Neural progenitor cell (in vitro differentiated cells): ENCODE measurements at regions not wholly inside any gene's neighbourhood (a gene's known extent, or its start where the extent isn't known, plus 50 kb on each side); places are given as distances from the start of the nearest gene placed in this dataset.

Experiments used
- DNase-seq: peaks from one replicate; pipeline ENCODE4 v3.0.0-alpha.2; 2016; ENCODE audit warnings: low spot score
- H2AFZ ChIP-seq: fragments of 200-600 bp; sonication (generic); replicated peaks from 2 replicates; pipeline ENCODE4 v1.6.1; 2016; ENCODE audit warnings: antibody characterized with exemption
- H3F3A ChIP-seq: fragments of 200-600 bp; sonication (generic); 2 replicates; pipeline ENCODE4 v1.6.1; 2016; ENCODE audit warnings: antibody characterized with exemption, low read depth
- H3K27ac ChIP-seq: fragments of 200-600 bp; sonication (generic); 2 replicates; pipeline ENCODE4 v1.5.1; 2016; ENCODE audit warnings: mild to moderate bottlenecking
- H3K27me3 ChIP-seq: fragments of 200-600 bp; sonication (generic); 2 replicates; pipeline ENCODE4 v1.6.1; 2016; ENCODE audit warnings: mild to moderate bottlenecking, moderate library complexity
- H3K36me3 ChIP-seq: fragments of 200-600 bp; sonication (generic); 2 replicates; pipeline ENCODE4 v1.5.1; 2016
- H3K4me1 ChIP-seq: fragments of 200-600 bp; sonication (generic); 2 replicates; pipeline ENCODE4 v1.6.1; 2016; ENCODE audit warnings: mixed run types
- H3K4me2 ChIP-seq: fragments of 200-600 bp; sonication (generic); 2 replicates; pipeline ENCODE4 v1.6.1; 2016
- H3K4me3 ChIP-seq: fragments of 200-600 bp; sonication (generic); 2 replicates; pipeline ENCODE4 v1.5.1; 2016
- H3K79me2 ChIP-seq: fragments of 200-600 bp; sonication (generic); 2 replicates; pipeline ENCODE4 v1.6.1; 2016; ENCODE audit warnings: low read depth
- H3K9ac ChIP-seq: fragments of 200-600 bp; sonication (generic); 2 replicates; pipeline ENCODE4 v1.6.1; 2016
- H3K9me3 ChIP-seq: fragments of 200-600 bp; sonication (generic); 2 replicates; pipeline ENCODE4 v1.5.1; 2016; ENCODE audit warnings: low read depth
- H4K20me1 ChIP-seq: fragments of 200-600 bp; sonication (generic); 2 replicates; pipeline ENCODE4 v1.6.1; 2016; ENCODE audit warnings: low read depth
- H3K27ac Mint-ChIP-seq: 3 replicates; pipeline ENCODE4 v1.8.0; 2021; ENCODE audit warnings: mixed read lengths
- H3K27me3 Mint-ChIP-seq: 2 replicates; pipeline ENCODE4 v1.8.0; 2022; ENCODE audit warnings: low read depth, mild to moderate bottlenecking, inconsistent platforms, moderate library complexity, mixed read lengths; ENCODE audit not compliant: insufficient read depth
- H3K36me3 Mint-ChIP-seq: 3 replicates; pipeline ENCODE4 v1.8.0; 2021; ENCODE audit warnings: mixed read lengths
- H3K4me1 Mint-ChIP-seq: 3 replicates; pipeline ENCODE4 v1.8.0; 2021; ENCODE audit warnings: mixed read lengths
- H3K4me3 Mint-ChIP-seq: 3 replicates; pipeline ENCODE4 v1.8.0; 2021; ENCODE audit warnings: mild to moderate bottlenecking, moderate library complexity, mixed read lengths
- H3K9me3 Mint-ChIP-seq: 3 replicates; pipeline ENCODE4 v1.8.0; 2020; ENCODE audit warnings: mixed read lengths
- CTCF ChIP-seq: fragments of 200-600 bp; sonication (generic); IDR thresholded peaks from 2 replicates; pipeline ENCODE4 v1.5.1; 2017; ENCODE audit warnings: antibody characterized with exemption, mild to moderate bottlenecking
- EZH2 ChIP-seq: fragments of 200-600 bp; sonication (generic); IDR thresholded peaks from 2 replicates; pipeline ENCODE4 v1.6.1; 2017; ENCODE audit warnings: antibody characterized with exemption, mild to moderate bottlenecking, moderate library complexity
- EZH2phosphoT487 ChIP-seq: fragments of 200-600 bp; sonication (generic); IDR thresholded peaks from 2 replicates; pipeline ENCODE4 v1.6.1; 2017; ENCODE audit warnings: antibody characterized with exemption

- peaks cover 25% of the 10 kb centered on the region for H3K4me1 Mint-ChIP-seq
- no peak for DNase-seq
- H3K9me3 Mint-ChIP-seq = peaks cover 17% of the 10 kb centered on the region
- peaks cover 22% of the 10 kb centered on the region for H3K4me1 ChIP-seq
- no peak overlapping the region for H3K9ac ChIP-seq
- peaks cover 14% of the 10 kb centered on the region for H3K27me3 Mint-ChIP-seq
- H3K9me3 ChIP-seq = no peaks in the 10 kb centered on the region
- H3K27ac Mint-ChIP-seq = no peak overlapping the region
- H3K27me3 ChIP-seq = no peaks in the 10 kb centered on the region
- H3K27ac ChIP-seq = no peak overlapping the region
- H3K36me3 ChIP-seq = no peaks in the 10 kb centered on the region
- H3K4me2 ChIP-seq = no peak overlapping the region
- H3K79me2 ChIP-seq = no peaks in the 10 kb centered on the region
- H4K20me1 ChIP-seq = no peaks in the 10 kb centered on the region
- H3K36me3 Mint-ChIP-seq = peaks cover 2% of the 10 kb centered on the region
- TF ChIP-seq EZH2phosphoT487 (no peak), CTCF (no peak), EZH2 (no peak)
- H3K4me3 Mint-ChIP-seq = no peak overlapping the region
- H3K4me3 ChIP-seq = no peak overlapping the region
- peaks cover 24% of the 10 kb centered on the region for H3F3A ChIP-seq
- no peak overlapping the region for H2AFZ ChIP-seq
Observed at GRCh38 chr6:14887986-14888574, 357.8 kb upstream of the JARID2 start.

GRCh38 chr6:14888575-14889000 is 357.3 kb upstream of the JARID2 start:
- TF ChIP-seq EZH2 = no peak
- TF ChIP-seq EZH2phosphoT487 = no peak
- no peak for TF ChIP-seq CTCF
- H2AFZ ChIP-seq = no peak overlapping the region
- H3K79me2 ChIP-seq = no peaks in the 10 kb centered on the region
- no peak for DNase-seq
- no peaks in the 10 kb centered on the region for H3K27me3 ChIP-seq
- H3K4me1 Mint-ChIP-seq = peaks cover 21% of the 10 kb centered on the region
- no peaks in the 10 kb centered on the region for H3K9me3 ChIP-seq
- peaks cover 2% of the 10 kb centered on the region for H3K36me3 Mint-ChIP-seq
- no peaks in the 10 kb centered on the region for H4K20me1 ChIP-seq
- H3K4me2 ChIP-seq = no peak overlapping the region
- H3K4me1 ChIP-seq = peaks cover 17% of the 10 kb centered on the region
- H3K36me3 ChIP-seq = no peaks in the 10 kb centered on the region
- H3K9me3 Mint-ChIP-seq = peaks cover 22% of the 10 kb centered on the region
- H3K27me3 Mint-ChIP-seq = peaks cover 14% of the 10 kb centered on the region
- no peak overlapping the region for H3K27ac ChIP-seq
- H3K4me3 Mint-ChIP-seq = no peak overlapping the region
- H3K9ac ChIP-seq = no peak overlapping the region
- H3F3A ChIP-seq = peaks cover 18% of the 10 kb centered on the region
- H3K27ac Mint-ChIP-seq = no peak overlapping the region
- no peak overlapping the region for H3K4me3 ChIP-seq

- no peaks in the 10 kb centered on the region for H4K20me1 ChIP-seq
- no peak overlapping the region for H2AFZ ChIP-seq
- H3K9ac ChIP-seq = no peak overlapping the region
- H3K27ac ChIP-seq = no peak overlapping the region
- H3K4me2 ChIP-seq = no peak overlapping the region
- TF ChIP-seq CTCF (no peak), EZH2 (no peak), EZH2phosphoT487 (no peak)
- H3K9me3 Mint-ChIP-seq = peaks cover 24% of the 10 kb centered on the region
- H3K4me3 ChIP-seq = no peak overlapping the region
- no peaks in the 10 kb centered on the region for H3K36me3 ChIP-seq
- H3K27ac Mint-ChIP-seq = no peak overlapping the region
- no peaks in the 10 kb centered on the region for H3K27me3 ChIP-seq
- H3K27me3 Mint-ChIP-seq = peaks cover 14% of the 10 kb centered on the region
- DNase-seq = no peak
- no peaks in the 10 kb centered on the region for H3K9me3 ChIP-seq
- H3F3A ChIP-seq = peaks cover 12% of the 10 kb centered on the region
- H3K4me1 Mint-ChIP-seq = peaks cover 15% of the 10 kb centered on the region
- peaks cover 2% of the 10 kb centered on the region for H3K36me3 Mint-ChIP-seq
- H3K4me3 Mint-ChIP-seq = no peak overlapping the region
- no peaks in the 10 kb centered on the region for H3K79me2 ChIP-seq
- H3K4me1 ChIP-seq = peaks cover 11% of the 10 kb centered on the region
Observed at GRCh38 chr6:14889188-14889587, 356.7 kb upstream of the JARID2 start.
